ENCODE measurements at regions not wholly inside any gene's neighbourhood (a gene's known extent, or its start where the extent isn't known, plus 50 kb on each side); places are given as distances from the start of the nearest gene placed in this dataset.

DNA sequence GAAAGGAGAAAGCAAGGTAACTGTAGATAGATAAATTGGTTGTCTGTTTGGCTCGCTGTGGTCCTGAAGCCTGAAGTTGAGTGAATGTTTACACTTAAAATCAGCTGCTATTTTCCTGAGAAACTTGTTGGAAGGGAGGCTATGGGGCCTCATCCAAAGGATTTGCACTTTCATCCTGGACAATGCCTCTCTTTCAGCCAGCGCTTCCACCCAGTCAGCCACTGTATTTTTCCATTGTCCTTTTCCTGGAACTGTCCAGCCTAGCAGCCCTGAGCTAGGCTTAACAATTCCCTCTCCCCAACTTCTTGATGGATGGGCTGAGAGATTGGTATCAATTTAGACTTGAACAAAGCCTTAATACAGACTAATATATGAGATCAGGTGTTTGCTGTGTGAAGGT, 429.2 kb downstream of the DMAC1 start:
- Mint-ChIP-seq H3K27me3 (ENCODE audit: low read depth) (no peaks in the 10 kb centered on the region), H3K27ac (no peak overlapping the region), H3K36me3 (ENCODE audit: low read depth) (no peaks in the 10 kb centered on the region), H3K9me3 (no peaks in the 10 kb centered on the region), H3K4me3 (no peak overlapping the region), H3K4me1 (ENCODE audit: low read depth) (no peaks in the 10 kb centered on the region)
- no peak for DNase-seq
- intact Hi-C loops (cut with micrococcal nuclease), result no loop called here
- CTCF ChIA-PET, result interaction anchor here (0.6 kb wide), 1 partner anchor 393 kb away, joined by 3 read pairs; no protein-coding TSS in a partner anchor

DNA sequence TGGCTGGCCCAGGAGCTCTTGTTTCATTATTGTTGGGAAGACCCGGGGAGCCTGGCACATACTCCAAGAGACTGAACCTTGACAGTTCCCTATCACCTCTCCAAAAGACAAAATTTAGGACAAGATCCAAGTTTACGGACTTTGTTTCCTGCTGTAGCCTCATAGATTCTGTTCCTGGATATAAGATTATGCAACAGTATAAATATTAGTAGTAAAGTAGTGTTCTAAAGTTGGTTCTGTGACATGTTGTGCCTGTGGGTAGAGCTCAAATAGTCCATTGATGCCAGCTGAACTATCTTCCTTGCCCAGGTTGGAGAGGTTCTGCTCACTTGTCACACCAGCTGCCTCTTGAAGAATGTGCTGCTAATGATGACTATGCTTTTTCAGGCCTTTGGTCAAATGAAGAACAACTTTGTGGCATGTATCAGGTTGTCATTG, 430.2 kb downstream of the DMAC1 start:
- CTCF ChIA-PET, result no interaction called here
- no peaks in the 10 kb centered on the region for H3K27me3 Mint-ChIP-seq (ENCODE audit: low read depth)
- intact Hi-C loops (cut with micrococcal nuclease), result no loop called here
- H3K27ac Mint-ChIP-seq, result no peak overlapping the region
- no peak for DNase-seq
- no peaks in the 10 kb centered on the region for H3K9me3 Mint-ChIP-seq
- H3K4me3 Mint-ChIP-seq, result no peak overlapping the region
- H3K36me3 Mint-ChIP-seq (ENCODE audit: low read depth), result no peaks in the 10 kb centered on the region
- H3K4me1 Mint-ChIP-seq (ENCODE audit: low read depth), result no peaks in the 10 kb centered on the region

DNA sequence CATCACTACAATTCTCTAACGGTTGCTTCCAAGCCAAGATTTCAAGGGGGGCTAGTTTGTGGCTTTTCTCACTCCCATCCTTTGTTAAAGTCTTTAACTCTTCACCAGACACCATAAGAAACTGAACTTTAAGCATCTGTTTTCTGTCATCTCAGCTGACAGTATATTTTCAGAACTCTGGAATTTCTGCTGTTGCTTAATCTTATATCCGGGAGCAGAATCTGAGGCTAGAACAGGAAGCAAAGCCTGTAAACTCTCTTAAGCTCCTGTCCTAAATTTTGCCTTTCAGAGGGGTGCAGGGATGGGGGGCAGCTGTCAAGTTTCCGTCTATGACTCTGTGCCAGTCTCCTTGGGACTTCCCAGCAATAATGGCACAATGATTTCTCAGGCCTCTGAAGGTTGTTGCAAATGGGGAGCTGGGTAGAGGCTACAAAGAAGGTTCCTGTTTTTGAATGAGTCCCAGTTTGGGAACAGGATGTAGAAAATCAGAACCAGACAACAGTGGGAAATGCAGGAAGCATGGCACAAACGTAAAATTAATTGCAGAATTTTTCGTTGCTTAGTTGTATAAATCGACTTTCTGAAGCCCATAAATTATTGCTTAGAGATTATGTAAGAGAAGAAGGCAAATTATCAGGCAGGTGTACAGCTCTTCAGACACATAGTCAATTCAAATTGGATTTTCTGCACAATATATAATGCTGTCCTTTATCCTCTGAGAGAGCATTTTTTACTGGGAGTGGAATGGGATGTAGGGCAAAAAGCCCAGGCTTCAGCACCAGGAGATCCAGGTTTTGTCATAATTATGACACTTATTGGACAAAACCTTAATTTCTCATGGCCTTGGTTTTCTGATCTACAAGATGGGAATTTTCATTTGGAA, 430.9 kb downstream of the DMAC1 start:
- no peaks in the 10 kb centered on the region for H3K36me3 Mint-ChIP-seq (ENCODE audit: low read depth)
- no peaks in the 10 kb centered on the region for H3K9me3 Mint-ChIP-seq
- intact Hi-C loops (cut with micrococcal nuclease), result no loop called here
- H3K27ac Mint-ChIP-seq, result no peak overlapping the region
- H3K27me3 Mint-ChIP-seq (ENCODE audit: low read depth), result no peaks in the 10 kb centered on the region
- DNase-seq, result no peak
- H3K4me3 Mint-ChIP-seq, result no peak overlapping the region
- CTCF ChIA-PET, result interaction anchor here (0.6 kb wide), 1 partner anchor 357 kb away, joined by 4 read pairs; no protein-coding TSS in a partner anchor
- H3K4me1 Mint-ChIP-seq (ENCODE audit: low read depth), result no peaks in the 10 kb centered on the region

DNA sequence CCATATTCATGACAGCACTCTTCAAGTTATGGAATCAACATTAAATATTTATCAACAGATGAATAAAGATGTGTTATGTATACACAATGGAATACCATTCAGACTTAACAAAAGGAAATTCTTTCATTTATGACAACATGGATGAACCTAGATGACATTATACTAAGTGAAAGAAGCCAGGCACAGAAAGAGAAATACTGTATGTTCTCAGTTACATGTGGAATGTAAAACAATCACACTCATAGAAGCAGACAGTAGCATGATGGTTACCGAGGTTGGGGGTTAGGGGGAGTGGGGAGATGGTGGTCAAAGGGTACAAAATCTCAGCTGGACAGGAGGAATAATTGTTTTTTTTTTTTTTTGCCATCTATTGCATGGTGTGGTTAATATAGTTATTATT, 431.9 kb downstream of the DMAC1 start:
- CTCF ChIA-PET, result interaction anchor here (0.6 kb wide), 1 partner anchor 356 kb away, joined by 4 read pairs; no protein-coding TSS in a partner anchor
- H3K9me3 Mint-ChIP-seq, result no peaks in the 10 kb centered on the region
- no peaks in the 10 kb centered on the region for H3K4me1 Mint-ChIP-seq (ENCODE audit: low read depth)
- DNase-seq, result no peak
- H3K27me3 Mint-ChIP-seq (ENCODE audit: low read depth), result no peaks in the 10 kb centered on the region
- no peak overlapping the region for H3K27ac Mint-ChIP-seq
- intact Hi-C loops (cut with micrococcal nuclease), result no loop called here
- no peak overlapping the region for H3K4me3 Mint-ChIP-seq
- no peaks in the 10 kb centered on the region for H3K36me3 Mint-ChIP-seq (ENCODE audit: low read depth)

DNA sequence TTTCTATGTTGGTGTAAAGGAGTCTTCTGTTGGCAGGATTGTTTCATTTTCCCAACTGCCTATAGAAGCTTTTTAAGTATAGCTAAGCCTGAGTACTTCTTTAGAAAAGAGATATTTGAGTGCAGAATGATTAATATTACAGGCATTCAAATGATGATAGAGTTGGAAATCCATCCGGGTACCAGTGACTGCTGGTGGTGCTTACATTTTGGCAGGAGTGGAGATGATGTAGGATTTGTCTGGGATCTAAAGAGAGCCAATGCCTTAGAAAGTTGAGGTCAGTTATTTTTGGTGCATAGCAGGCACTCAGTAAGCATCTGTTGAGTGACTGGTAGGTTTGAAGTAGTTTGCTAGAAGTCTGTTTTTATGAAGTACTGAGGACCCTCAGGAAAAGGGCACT, 433.5 kb downstream of the DMAC1 start:
- intact Hi-C loops (cut with micrococcal nuclease), result no loop called here
- H3K4me1 Mint-ChIP-seq (ENCODE audit: low read depth), result no peaks in the 10 kb centered on the region
- no peak for DNase-seq
- no peak overlapping the region for H3K4me3 Mint-ChIP-seq
- no peak overlapping the region for H3K27ac Mint-ChIP-seq
- H3K9me3 Mint-ChIP-seq, result no peaks in the 10 kb centered on the region
- CTCF ChIA-PET, result no interaction called here
- H3K36me3 Mint-ChIP-seq (ENCODE audit: low read depth), result no peaks in the 10 kb centered on the region
- H3K27me3 Mint-ChIP-seq (ENCODE audit: low read depth), result no peaks in the 10 kb centered on the region

DNA sequence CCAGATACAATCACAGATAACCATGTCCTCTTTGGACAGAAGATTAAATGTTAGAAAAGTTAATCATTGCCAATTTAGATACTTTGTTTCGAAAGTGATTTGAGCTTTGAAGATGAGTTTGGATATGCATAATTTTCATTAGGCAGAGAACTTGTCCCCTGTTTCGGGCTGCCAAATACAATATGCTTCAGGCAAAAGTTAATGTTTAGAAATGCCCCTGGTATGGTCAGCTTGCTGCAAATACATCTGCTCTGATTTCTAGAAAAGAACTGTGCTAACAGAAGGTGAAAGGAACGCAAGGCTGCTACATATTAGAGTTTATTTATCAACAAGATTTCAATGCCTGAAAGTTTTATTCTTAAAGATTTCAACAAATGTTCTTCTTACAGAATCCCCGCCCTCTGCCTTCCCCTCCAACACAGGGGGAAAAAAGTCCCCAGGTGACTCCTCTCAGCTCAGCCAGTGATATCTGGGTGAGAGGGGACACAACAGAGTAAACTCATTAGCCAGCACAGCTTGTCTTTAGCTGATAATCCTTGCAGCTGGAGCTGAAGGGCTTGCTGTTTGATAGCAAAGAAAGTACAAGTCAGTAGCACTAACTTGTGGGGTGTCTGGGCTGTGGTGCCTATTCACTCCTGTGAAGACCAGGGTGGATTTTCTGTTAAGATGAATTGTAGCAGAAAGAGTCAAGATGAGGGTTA, 435.7 kb downstream of the DMAC1 start:
- Mint-ChIP-seq H3K4me1 (ENCODE audit: low read depth) (no peaks in the 10 kb centered on the region), H3K27me3 (ENCODE audit: low read depth) (peaks cover 8% of the 10 kb centered on the region), H3K27ac (no peak overlapping the region), H3K4me3 (no peak overlapping the region), H3K36me3 (ENCODE audit: low read depth) (no peaks in the 10 kb centered on the region), H3K9me3 (no peaks in the 10 kb centered on the region)
- CTCF ChIA-PET, result no interaction called here
- no peak for DNase-seq
- intact Hi-C loops (cut with micrococcal nuclease), result no loop called here

GRCh38 chr9:7360513-7360912, 439.1 kb downstream of the DMAC1 start:
- Mint-ChIP-seq H3K4me3 (no peak overlapping the region), H3K36me3 (ENCODE audit: low read depth) (no peaks in the 10 kb centered on the region), H3K27ac (no peak overlapping the region), H3K9me3 (no peaks in the 10 kb centered on the region), H3K4me1 (ENCODE audit: low read depth) (no peaks in the 10 kb centered on the region), H3K27me3 (ENCODE audit: low read depth) (peaks cover 19% of the 10 kb centered on the region)
- intact Hi-C loops (cut with micrococcal nuclease), result no loop called here
- DNase-seq, result no peak
- CTCF ChIA-PET, result no interaction called here

DNA sequence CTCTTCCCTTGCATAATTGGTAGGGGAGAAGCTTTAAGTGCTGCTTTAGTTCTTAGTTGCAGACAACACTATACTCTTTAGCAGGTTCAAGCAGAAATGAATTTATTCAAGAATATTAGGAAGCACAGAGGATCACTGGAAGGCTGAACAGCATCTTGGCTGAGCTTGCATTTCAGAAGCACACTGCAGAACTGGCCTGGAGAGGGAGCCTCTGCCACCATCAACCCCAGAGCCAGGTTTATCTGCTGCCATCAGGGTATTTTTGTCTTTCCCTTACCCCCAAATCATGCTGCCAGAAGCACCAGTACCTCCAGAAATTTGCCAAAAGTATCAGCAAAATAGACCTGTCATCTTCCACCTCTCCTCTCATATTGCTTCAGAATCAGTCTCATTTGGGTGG, 440.7 kb downstream of the DMAC1 start:
- intact Hi-C loops (cut with micrococcal nuclease), result no loop called here
- Mint-ChIP-seq H3K27me3 (ENCODE audit: low read depth) (peaks cover 27% of the 10 kb centered on the region), H3K4me1 (ENCODE audit: low read depth) (no peaks in the 10 kb centered on the region), H3K27ac (no peak overlapping the region), H3K9me3 (no peaks in the 10 kb centered on the region), H3K36me3 (ENCODE audit: low read depth) (no peaks in the 10 kb centered on the region), H3K4me3 (no peak overlapping the region)
- CTCF ChIA-PET, result interaction anchor here (0.6 kb wide), 1 partner anchor 113 kb away, joined by 3 read pairs; no protein-coding TSS in a partner anchor
- no peak for DNase-seq

DNA sequence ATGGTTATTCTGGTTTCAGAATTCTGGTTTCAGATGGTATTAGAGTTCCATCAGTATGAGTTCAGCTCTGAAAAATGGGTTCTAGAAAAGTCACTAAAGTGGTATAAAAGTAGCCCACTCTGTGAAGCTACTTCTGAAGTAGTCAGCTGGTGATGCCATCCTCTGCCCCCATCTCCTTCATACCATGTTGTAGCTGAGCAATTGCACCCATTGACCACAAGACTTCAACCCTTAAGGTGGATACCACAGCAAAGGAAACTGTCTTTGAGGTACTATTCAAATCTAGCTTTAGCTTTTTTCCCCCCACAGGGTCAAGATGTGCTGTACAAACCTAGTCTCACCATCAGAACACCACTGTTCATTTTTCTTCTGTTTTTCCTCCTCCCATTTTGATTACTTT, 444.9 kb downstream of the DMAC1 start:
- H3K27me3 Mint-ChIP-seq (ENCODE audit: low read depth), result peaks cover 32% of the 10 kb centered on the region
- intact Hi-C loops (cut with micrococcal nuclease), result no loop called here
- H3K4me3 Mint-ChIP-seq, result no peak overlapping the region
- no peaks in the 10 kb centered on the region for H3K4me1 Mint-ChIP-seq (ENCODE audit: low read depth)
- CTCF ChIA-PET, result interaction anchor here (0.5 kb wide), 1 partner anchor 37 kb away, joined by 3 read pairs; no protein-coding TSS in a partner anchor
- H3K36me3 Mint-ChIP-seq (ENCODE audit: low read depth), result peaks cover 2% of the 10 kb centered on the region
- peaks cover 3% of the 10 kb centered on the region for H3K9me3 Mint-ChIP-seq
- DNase-seq, result no peak
- H3K27ac Mint-ChIP-seq, result no peak overlapping the region

DNA sequence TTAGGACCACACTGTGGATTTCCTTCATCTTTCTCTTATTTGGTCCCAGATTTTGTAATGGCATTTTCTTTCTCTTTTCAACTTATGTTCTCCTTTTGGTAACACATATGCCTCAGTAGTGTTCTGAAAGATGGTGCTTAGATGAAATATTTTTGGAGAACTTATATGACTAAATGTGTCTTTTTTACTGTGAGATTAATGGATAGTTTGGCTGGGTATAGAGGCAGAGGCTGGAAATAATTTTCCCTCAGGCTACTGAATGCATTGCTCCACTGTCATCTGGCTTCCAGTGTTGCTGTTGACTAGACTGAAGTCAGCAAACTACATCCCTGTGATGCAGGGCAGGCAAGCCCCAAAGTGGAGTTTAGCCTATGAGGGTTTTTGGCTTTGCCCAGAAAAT, 450.9 kb downstream of the DMAC1 start:
- H3K36me3 Mint-ChIP-seq (ENCODE audit: low read depth), result peaks cover 4% of the 10 kb centered on the region

GRCh38 chr9:7347556-7347955, 452.0 kb downstream of the DMAC1 start:
- no peak overlapping the region for H3K27ac Mint-ChIP-seq
- peaks cover 11% of the 10 kb centered on the region for H3K9me3 Mint-ChIP-seq
- no peak for DNase-seq
- no peak overlapping the region for H3K4me3 Mint-ChIP-seq
- no peaks in the 10 kb centered on the region for H3K4me1 Mint-ChIP-seq (ENCODE audit: low read depth)
- peaks cover 4% of the 10 kb centered on the region for H3K36me3 Mint-ChIP-seq (ENCODE audit: low read depth)
- intact Hi-C loops (cut with micrococcal nuclease), result no loop called here
- CTCF ChIA-PET, result interaction anchor here (0.7 kb wide), 1 partner anchor 227 kb away, joined by 4 read pairs; no protein-coding TSS in a partner anchor
- peaks cover 13% of the 10 kb centered on the region for H3K27me3 Mint-ChIP-seq (ENCODE audit: low read depth)

More for the DNA sequence above, 450.9 kb downstream of the DMAC1 start:
- CTCF ChIA-PET, result no interaction called here
- H3K27me3 Mint-ChIP-seq (ENCODE audit: low read depth), result peaks cover 13% of the 10 kb centered on the region
- H3K27ac Mint-ChIP-seq, result no peak overlapping the region
- DNase-seq, result no peak
- peaks cover 11% of the 10 kb centered on the region for H3K9me3 Mint-ChIP-seq
- no peaks in the 10 kb centered on the region for H3K4me1 Mint-ChIP-seq (ENCODE audit: low read depth)
- intact Hi-C loops (cut with micrococcal nuclease), result no loop called here
- no peak overlapping the region for H3K4me3 Mint-ChIP-seq

DNA sequence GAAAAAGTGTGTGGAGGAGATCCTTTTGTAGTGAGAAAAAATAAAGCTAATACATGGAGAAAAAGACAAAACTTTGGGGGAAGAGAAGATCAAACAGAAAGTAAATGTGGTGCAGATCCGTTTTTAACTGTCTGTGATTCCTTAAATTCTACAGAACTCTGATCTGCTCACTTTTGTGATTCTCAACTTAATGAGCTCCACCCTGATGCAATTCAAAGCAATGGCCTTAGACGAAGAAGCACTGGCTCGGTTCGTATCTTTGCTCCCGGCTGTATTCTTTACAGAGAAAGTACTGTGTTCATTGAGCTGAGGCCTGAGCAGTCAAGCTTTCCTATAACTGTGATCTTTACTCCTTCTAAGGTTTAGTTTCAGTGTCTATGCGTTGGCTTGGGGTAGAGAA, 453.4 kb downstream of the DMAC1 start:
- Mint-ChIP-seq H3K27me3 (ENCODE audit: low read depth) (peaks cover 9% of the 10 kb centered on the region), H3K9me3 (peaks cover 11% of the 10 kb centered on the region), H3K27ac (no peak overlapping the region), H3K36me3 (ENCODE audit: low read depth) (peaks cover 4% of the 10 kb centered on the region), H3K4me1 (ENCODE audit: low read depth) (no peaks in the 10 kb centered on the region), H3K4me3 (no peak overlapping the region)
- intact Hi-C loops (cut with micrococcal nuclease), result no loop called here
- no peak for DNase-seq
- CTCF ChIA-PET, result no interaction called here
